COLO829 (cell line): ENCODE measurements at regions not wholly inside any gene's neighbourhood (a gene's known extent, or its start where the extent isn't known, plus 50 kb on each side); places are given as distances from the start of the nearest gene placed in this dataset.
"Not testable (repeated sequence)": the region's sequence is repeated elsewhere in the genome, so short reads cannot be mapped to it uniquely, and the experiment has no call there.

Experiments used
- DNase-seq: peaks from one replicate; pipeline ENCODE4 v3.0.0; 2012; ENCODE audit warnings: low spot score

DNA sequence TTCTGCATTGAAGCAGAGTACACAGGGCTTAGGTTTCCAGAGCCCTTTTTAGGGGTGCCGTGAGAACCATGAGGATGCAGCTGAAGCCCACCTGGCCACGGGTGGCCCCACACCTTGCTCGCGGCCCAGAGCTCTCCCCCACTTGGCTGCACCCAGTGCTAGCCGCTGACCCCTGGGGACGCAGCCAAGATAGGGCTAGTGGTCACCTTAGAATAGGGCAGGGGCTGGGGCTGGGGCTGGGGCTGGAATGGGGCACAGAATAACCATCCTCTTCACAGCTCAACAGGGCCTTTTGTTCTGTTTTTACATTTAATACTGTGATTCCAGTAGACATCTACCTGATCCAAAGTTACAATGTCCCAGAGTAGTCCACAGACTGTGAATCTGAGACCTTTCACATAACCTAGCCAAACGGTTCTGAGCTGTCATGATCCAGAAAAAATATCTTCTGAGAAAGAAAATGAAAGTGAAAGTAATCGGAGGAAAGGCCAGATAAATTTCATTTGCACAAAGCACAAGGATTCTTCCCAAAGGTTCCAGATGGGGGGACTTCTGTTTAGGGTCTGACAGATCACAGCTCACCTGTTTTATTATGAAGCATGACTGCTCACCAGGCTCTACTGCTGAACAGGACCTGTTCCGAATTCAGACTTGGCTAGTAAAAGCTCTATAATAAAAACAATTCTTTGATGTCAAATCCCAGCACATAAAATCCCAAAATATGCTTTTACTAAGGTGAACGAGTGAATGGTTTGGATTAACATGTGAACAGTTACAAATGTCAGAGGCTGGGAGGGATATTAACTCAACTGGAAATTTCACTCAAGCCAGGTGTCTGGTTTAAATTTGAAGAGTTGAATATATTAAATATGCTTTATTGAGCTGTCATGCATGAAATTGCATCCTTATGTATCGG lies 401.9 kb downstream of the THBS2 start:
- DNase-seq: no peak

GRCh38 chr6:168850027-168850736 lies 403.5 kb downstream of the THBS2 start:
- not testable (repeated sequence) for DNase-seq

DNA sequence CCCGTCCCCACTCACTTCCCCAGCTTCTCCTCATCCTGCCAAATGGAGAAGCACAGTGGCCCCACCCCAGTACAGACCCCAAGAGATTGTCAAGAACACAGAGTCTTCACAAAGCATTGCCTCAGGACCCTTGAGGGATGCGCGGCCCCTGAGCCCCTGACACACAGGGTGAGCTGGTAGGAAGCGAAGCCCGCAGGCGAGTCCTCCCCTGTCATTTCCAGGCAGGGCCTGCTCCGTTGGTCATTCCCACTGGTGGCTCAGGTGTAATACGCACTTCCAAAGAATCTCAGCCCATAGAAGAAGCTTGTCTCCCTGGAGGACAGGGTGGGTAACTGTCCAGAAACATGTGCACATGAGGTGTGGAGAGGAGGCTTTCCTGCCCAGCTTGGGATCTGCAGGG lies 404.2 kb downstream of the THBS2 start:
- DNase-seq: no peak

DNA sequence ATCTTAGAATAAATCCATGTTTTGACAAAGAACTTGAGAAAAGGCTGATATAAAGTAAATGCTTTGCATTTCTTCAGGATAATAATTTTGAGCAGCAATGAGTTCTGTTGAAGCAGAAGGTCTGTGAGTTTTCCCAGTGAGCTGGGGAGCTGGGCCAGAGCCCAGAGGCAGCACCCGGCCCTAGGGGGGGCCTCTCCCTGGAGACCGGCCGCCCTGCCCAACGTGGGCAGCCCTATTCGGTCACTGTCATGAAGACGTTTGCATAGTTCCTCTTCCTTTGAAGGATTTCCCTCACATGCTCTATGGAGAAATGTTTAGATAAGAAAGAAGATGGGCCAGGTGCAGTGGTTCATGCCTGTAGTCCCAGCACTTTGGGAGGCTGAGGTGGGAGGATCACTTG lies 404.8 kb downstream of the THBS2 start:
- no peak for DNase-seq

DNA sequence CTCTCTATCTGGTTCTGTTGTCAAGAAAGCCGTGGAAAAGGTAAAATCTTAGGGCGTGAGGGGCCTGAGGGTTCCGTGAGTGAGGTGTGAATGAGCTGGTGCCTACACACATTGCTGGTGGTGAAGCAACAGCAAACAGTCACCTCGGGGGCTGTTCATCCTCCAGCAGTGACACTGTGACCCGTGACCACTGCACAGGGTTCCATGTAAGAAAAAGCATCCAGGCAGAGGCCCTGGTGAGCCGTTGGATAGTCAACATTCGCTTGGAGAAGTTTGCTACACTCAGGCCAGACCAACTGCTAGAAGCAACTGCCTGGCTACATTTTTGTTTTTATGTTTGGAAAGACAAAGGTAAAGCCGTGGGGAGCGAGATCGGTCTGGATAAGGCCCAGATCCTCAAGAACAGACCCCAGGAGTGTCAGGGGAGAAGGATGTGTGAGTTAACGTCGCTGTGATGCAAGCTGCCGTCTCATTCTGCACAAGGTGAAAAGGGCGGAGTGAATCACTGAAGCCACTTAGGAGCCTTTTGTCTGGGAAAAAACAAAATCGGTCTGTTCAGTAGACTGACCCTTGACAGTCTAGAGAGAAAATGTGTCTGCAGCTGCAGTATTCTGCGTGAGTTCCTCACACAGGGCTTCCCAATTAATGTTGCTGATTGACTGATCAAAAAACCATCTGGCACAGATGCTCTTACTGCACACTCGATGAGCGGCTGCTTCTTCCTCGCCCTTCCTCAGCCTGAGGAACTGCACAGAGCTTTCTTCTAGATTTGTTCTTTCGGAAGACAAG lies 404.0 kb downstream of the SMOC2 start:
- no peak for DNase-seq

- DNase-seq: not testable (repeated sequence)
Observed at GRCh38 chr6:168842632-168843212, 401.7 kb downstream of the SMOC2 start.

- no peak for DNase-seq
Observed at GRCh38 chr6:168841609-168842278, 400.8 kb downstream of the SMOC2 start.

GRCh38 chr6:168840932-168841331 lies 399.9 kb downstream of the SMOC2 start:
- DNase-seq: not testable (repeated sequence)

DNA sequence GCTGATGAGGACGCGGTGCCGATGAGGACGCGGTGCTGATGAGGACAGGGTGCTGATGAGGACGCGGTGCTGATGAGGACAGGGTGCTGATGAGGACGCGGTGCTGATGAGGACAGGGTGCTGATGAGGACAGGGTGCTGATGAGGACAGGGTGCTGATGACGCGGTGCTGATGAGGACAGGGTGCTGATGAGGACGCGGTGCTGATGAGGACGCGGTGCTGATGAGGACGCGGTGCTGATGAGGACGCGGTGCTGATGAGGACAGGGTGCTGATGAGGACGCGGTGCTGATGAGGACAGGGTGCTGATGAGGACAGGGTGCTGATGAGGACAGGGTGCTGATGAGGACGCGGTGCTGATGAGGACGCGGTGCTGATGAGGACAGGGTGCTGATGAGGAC lies 399.3 kb downstream of the SMOC2 start:
- not testable (repeated sequence) for DNase-seq

DNA sequence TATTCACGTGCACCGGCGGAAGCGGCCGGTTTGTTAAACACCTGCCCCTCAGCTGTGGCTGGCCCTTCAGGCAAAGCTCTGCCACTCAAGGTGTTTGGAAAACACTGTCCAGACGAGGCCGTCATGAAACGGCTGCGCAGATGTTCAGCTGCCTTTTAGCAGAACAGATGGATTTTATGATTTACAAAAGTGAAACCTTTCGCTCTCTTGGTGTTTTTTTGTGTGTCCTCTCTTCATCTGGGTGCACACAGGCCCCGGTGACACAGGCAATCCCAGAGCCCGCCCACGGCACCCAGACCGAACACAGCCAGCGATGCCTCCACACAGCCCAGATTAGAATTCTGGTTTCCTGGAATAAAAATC lies 397.0 kb downstream of the SMOC2 start:
- no peak for DNase-seq

- DNase-seq: no peak
Observed at GRCh38 chr6:168837254-168838036, 396.5 kb downstream of the SMOC2 start.

DNA sequence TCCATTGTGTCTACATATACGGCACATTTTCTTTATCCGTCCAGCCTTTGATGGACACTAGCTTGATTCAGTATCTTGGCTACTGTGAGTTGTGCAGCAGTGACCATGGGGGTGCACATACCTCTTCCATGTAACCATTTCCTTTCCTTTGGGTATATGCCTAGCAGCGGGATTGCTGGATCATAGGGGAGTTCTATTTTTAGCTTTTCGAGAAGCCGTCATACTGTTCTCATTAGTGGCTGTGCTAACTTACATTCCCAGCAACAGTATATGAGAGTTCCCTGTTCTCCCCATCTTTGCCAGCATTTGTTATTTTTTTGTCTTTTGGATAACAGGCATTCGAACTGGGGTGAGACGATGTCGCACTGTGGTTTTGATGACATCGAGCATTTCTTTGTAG lies 395.0 kb downstream of the SMOC2 start:
- DNase-seq: no peak

- DNase-seq: no peak
Observed at GRCh38 chr6:168834801-168835200, 393.8 kb downstream of the SMOC2 start.

DNA sequence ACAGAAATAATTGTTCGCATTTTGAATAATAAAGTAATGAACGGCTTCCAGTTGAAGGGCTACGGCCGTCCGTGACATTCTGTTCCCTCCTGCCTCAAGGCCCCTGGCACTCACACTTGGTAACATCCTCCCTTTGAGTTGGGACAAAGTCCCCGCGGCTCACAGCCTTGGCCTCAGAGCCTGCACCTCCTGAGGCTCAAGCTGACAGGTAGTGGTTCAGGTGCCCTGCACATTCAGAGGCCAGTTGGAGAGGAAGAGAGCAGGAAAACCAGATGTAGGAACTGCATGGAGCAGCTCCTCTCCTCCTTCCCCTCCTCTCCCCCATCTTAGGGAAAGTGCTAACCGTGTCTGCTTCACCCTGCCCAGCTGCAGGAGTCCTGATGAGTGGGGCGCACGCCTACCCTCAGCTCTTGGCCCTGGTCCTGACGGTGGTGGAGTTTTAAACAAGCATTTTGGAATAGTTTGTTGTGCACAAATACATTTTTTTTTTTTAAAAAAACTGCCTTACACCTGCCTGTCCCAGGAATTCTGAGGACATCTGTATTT lies 393.1 kb downstream of the SMOC2 start:
- no peak for DNase-seq

DNA sequence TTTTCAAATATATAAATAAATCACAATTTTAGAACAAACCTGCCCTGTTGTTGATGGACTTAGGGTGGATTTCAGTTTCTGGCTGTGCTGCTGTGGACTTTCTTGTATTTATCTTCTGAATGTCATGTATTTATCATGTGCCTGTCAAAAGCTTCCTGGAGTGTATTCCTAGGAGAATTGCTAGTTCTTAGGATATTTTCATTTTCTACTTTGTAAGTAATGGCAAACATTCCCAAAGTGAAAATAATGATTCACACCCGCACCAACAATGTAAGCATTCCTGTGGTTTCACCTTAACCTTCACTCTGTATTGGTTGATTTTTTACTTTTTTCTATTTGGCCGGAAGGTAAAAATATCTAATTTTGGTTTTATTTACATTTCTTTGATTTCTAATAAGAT lies 387.8 kb downstream of the SMOC2 start:
- DNase-seq: no peak

DNA sequence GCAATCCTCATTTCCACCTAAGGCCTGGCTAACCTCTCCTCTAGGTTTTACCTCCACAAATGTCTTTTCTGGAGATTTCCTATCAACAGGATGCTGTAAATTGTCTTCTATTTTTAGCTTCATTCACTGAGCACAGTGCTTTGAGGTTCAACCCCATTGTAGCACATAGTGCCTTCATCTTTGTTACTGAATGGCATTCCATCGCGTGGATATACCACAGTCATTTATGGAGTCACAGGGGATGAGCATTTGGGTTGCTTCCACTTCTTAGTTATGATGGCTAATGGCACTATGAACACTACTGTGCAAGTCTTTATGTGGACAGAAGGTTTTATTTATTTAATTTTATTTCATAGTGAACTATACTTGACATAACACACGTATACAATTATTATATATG lies 387.1 kb downstream of the SMOC2 start:
- DNase-seq: no peak

DNA sequence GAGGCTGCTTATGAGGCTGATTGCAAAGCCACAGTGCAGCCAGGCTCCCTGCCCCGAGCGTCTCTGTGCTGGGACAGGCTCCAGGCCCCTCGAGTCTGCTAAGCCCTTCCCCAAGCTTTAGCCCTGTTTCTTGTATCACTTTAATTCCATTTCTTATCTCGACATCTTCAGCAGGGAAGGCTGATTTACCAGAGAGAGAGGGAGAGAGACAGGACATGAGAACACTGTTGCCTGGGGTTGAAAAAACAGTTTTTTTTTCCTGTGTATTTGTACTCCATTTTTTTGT lies 386.5 kb downstream of the SMOC2 start:
- no peak for DNase-seq

DNA sequence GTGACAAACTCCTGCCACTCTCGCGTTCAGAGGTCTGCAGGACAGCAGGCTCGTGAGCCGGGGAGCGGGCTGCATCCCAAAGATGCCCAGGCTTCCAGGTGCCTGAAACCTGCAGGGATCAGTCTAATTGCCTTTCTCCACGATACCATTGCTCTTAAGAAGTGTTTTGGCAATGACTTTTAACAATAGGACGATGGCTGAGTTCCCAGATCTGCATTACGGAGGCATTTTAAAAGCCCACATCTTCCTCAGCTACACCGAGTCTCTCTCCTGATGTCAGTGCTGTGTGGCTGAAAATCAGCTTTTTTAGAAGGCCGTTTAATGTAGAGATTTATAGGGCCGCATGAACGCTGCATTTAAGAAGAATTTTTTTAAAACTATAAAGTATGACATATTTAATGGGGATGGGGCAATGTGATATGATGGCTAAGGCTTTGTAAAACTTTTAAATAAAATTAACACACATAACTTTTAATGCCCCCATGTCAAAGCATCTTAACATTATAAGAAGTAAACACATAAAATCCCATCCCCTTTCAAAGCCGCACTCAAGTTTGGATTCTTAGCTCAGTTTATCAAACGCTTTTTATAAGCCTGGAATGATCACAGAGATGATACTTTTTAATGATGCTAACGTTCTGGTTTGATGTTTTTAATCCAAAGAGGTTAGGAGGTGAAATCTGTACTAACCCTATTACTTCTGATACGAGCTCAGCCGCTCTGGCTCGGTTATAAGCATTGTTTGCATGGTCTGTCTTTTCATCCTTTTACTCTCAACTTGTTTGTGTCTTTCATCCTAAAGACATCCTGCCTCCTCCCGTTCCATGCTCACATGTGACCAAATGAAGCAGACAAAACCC lies 386.0 kb downstream of the SMOC2 start:
- DNase-seq: no peak

- no peak for DNase-seq
Observed at GRCh38 chr6:168826078-168826390, 385.1 kb downstream of the SMOC2 start.
